ENCODE measurements at regions not wholly inside any gene's neighbourhood (a gene's known extent, or its start where the extent isn't known, plus 50 kb on each side); places are given as distances from the start of the nearest gene placed in this dataset.

DNA sequence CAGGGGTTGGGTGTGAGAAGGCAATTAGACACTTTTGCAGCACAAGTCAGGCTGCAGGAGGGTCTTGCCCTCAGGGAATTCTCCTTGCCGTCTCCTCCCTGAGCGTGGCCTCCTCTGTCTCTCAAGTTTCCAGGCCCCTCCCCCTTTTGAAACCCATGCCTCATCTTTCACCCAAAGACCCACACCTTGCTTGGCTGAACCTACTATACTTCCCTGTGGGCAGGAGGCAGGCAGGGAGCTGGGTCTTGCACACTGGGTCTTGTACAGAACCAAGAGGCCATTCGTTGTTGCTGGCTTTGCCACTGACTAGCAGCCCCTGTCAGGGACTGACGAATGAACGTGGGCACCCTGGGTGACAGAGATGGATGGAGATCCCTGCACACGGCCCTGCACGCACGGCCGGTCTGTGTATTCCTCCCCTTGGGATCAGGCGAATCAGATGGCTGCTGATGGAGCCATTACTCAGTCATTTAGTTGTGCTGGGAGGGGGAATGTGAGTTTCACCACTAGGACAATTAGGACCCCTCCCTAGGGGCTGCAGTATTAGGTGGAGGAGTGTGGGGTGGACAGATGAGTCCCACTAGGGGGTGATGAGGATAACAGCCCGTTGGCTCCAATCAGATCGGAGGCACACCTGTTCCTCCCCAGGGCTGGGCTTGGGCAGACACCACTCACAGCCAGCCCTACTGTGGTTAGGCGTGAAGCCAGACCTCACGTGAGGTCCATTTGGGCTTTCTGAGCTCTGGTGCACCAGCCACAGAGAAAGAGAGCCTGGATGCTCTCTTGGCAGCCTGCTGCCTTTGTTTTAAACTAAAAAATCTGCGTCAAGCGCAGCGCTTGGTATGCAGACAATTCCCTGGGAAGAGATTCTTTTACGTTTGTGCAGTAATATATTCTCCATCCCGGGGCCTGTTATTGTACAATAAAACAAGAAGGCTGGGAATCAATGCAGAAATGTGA lies 167.7 kb upstream of the WSCD1 start:
- 60 to 79% (median 72%) methylated on average over 13 to 19 of the region's 19 CpGs for WGBS, 5 donors
- DNase-seq = no peak
- Histone ChIP-seq H3K9me3 (peaks cover 0 to 30% (median 28%) of the 10 kb centered on the region in 8 donors), H3K4me1 (peaks cover 0 to 3% (median 0%) of the 10 kb centered on the region in 6 donors), H3K27ac (no peak overlapping the region), H3K27me3 (replicated peaks in 1 of 7) (peaks cover 0 to 24% (median 0%) of the 10 kb centered on the region in 7 donors), H3K4me3 (no peak overlapping the region), H3K36me3 (no peaks in the 10 kb centered on the region)
- intact Hi-C loops (cut with DNase I; ENCODE audit: low total_unique reads) = no loop called here
- TF ChIP-seq POLR2A (IDR thresholded peaks at IDR 0.05) (no peak), POLR2AphosphoS5 (IDR thresholded peaks at IDR 0.05) (no peak)
- TF ChIP-seq, protein P1, sequence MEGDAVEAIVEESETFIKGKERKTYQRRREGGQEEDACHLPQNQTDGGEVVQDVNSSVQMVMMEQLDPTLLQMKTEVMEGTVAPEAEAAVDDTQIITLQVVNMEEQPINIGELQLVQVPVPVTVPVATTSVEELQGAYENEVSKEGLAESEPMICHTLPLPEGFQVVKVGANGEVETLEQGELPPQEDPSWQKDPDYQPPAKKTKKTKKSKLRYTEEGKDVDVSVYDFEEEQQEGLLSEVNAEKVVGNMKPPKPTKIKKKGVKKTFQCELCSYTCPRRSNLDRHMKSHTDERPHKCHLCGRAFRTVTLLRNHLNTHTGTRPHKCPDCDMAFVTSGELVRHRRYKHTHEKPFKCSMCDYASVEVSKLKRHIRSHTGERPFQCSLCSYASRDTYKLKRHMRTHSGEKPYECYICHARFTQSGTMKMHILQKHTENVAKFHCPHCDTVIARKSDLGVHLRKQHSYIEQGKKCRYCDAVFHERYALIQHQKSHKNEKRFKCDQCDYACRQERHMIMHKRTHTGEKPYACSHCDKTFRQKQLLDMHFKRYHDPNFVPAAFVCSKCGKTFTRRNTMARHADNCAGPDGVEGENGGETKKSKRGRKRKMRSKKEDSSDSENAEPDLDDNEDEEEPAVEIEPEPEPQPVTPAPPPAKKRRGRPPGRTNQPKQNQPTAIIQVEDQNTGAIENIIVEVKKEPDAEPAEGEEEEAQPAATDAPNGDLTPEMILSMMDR (IDR thresholded peaks at IDR 0.05 in 8 of 11, conservative IDR thresholded peaks at IDR 0.05 in 3 of 11) = no peak

GRCh38 chr17:5911919-5912318 lies 158.3 kb upstream of the WSCD1 start:
- H3K4me1 ChIP-seq = no peaks in the 10 kb centered on the region
- TF ChIP-seq POLR2A (IDR thresholded peaks at IDR 0.05) = no peak
- TF ChIP-seq, protein P1 (IDR thresholded peaks at IDR 0.05 in 8 of 11, conservative IDR thresholded peaks at IDR 0.05 in 3 of 11) = no peak
- no peak for TF ChIP-seq POLR2AphosphoS5 (IDR thresholded peaks at IDR 0.05)
- H3K27me3 ChIP-seq (replicated peaks in 1 of 7) = peaks cover 0 to 10% (median 0%) of the 10 kb centered on the region in 7 donors
- 36 to 42% (median 41%) methylated on average over 1 of the region's 1 CpG for WGBS, 5 donors
- no peak for DNase-seq
- H3K36me3 ChIP-seq = no peaks in the 10 kb centered on the region
- no peaks in the 10 kb centered on the region for H3K9me3 ChIP-seq
- no peak overlapping the region for H3K27ac ChIP-seq
- intact Hi-C loops (cut with DNase I; ENCODE audit: low total_unique reads) = no loop called here
- no peak overlapping the region for H3K4me3 ChIP-seq

- Histone ChIP-seq H3K27me3 (replicated peaks in 1 of 7) (peaks cover 0 to 10% (median 0%) of the 10 kb centered on the region in 7 donors), H3K9me3 (no peaks in the 10 kb centered on the region), H3K4me1 (no peaks in the 10 kb centered on the region), H3K27ac (no peak overlapping the region), H3K36me3 (no peaks in the 10 kb centered on the region), H3K4me3 (no peak overlapping the region)
- TF ChIP-seq POLR2A (IDR thresholded peaks at IDR 0.05) (no peak), POLR2AphosphoS5 (IDR thresholded peaks at IDR 0.05) (no peak)
- TF ChIP-seq, protein P1 (IDR thresholded peaks at IDR 0.05 in 8 of 11, conservative IDR thresholded peaks at IDR 0.05 in 3 of 11) = no peak
- intact Hi-C loops (cut with DNase I; ENCODE audit: low total_unique reads) = no loop called here
- WGBS, 5 donors = 71 to 82% (median 77%) methylated on average over 7 of the region's 7 CpGs
- no peak for DNase-seq
These were observed 157.1 kb upstream of the WSCD1 start for GRCh38 chr17:5913032-5913531.

DNA sequence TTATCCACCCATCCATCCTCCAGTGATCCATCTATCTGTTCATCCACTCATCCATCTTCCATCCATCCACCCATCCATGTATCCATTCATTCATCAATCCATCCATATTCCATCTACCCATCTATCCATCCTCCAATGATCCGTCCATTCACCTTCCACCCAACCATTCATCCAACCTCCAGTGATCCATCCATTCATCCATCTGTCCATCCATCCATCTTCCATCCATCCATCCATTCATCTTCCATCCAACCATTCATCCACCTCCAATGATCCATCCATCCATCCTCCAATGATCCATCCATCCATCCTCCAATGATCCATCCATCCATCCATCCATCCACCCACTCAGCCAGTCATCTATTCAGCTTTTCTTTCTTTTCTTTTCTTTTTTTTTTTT lies 156.5 kb upstream of the WSCD1 start:
- DNase-seq = no peak

More for the DNA sequence above, 156.5 kb upstream of the WSCD1 start:
- Histone ChIP-seq H3K27ac (no peak overlapping the region), H3K36me3 (no peaks in the 10 kb centered on the region), H3K4me3 (no peak overlapping the region), H3K9me3 (no peaks in the 10 kb centered on the region), H3K4me1 (no peaks in the 10 kb centered on the region), H3K27me3 (replicated peaks in 1 of 7) (peaks cover 0 to 10% (median 0%) of the 10 kb centered on the region in 7 donors)
- WGBS, 5 donors = 93 to 100% (median 95%) methylated on average over 1 of the region's 1 CpG
- intact Hi-C loops (cut with DNase I; ENCODE audit: low total_unique reads) = no loop called here
- TF ChIP-seq POLR2AphosphoS5 (IDR thresholded peaks at IDR 0.05) (no peak), POLR2A (IDR thresholded peaks at IDR 0.05) (no peak)
- TF ChIP-seq, protein P1 (IDR thresholded peaks at IDR 0.05 in 8 of 11, conservative IDR thresholded peaks at IDR 0.05 in 3 of 11) = no peak

Measured in spleen (tissue), 11 donors.